H1 (cell line): ENCODE measurements at regions not wholly inside any gene's neighbourhood (a gene's known extent, or its start where the extent isn't known, plus 50 kb on each side); places are given as distances from the start of the nearest gene placed in this dataset.

ENCODE experiments used
- CTCF ChIA-PET: fragments of 300-600 bp; sonication (Branson Sonifier 250); formaldehyde crosslinking; loops from one replicate; lab custom pipeline; 2021; ENCODE audit not compliant: partially characterized antibody; lab: Charles Lee
- POLR2A ChIA-PET: fragments of 300-600 bp; sonication (Branson Sonifier 250); formaldehyde crosslinking; loops from one replicate; lab custom pipeline; 2021; ENCODE audit warnings: inconsistent platforms; ENCODE audit not compliant: partially characterized antibody; lab: Charles Lee
- DNase-seq, 2 experiments: peaks; one replicate each; pipeline versions ENCODE4 v3.0.0 to v3.0.0-alpha.2; 2010 to 2022; ENCODE audit warnings: low spot score in 2 of 2, low read depth in 1 of 2, mixed read lengths in 1 of 2
- FAIRE-seq: peaks from 2 replicates; lab custom pipeline; 2011; peaks lifted over from hg19 to GRCh38; lab: Jason Lieb, UNC
- H2AFZ ChIP-seq: 2 replicates; pipeline ENCODE4 v1.8.1; 2012; ENCODE audit warnings: low read length, inconsistent platforms
- H2AK5ac ChIP-seq: 2 replicates; pipeline ENCODE4 v1.6.1; 2013; ENCODE audit warnings: low read depth, low read length
- H2BK120ac ChIP-seq: replicated peaks from 2 replicates; pipeline ENCODE3; 2013; ENCODE audit warnings: low read depth, low read length, inconsistent platforms
- H2BK12ac ChIP-seq: 2 replicates; pipeline ENCODE4 v1.6.1; 2013; ENCODE audit warnings: low read depth, low read length
- H2BK15ac ChIP-seq: 2 replicates; pipeline ENCODE4 v1.6.1; 2013; ENCODE audit warnings: low read length
- H2BK20ac ChIP-seq: 2 replicates; pipeline ENCODE4 v1.6.1; 2013; ENCODE audit warnings: low read length
- H2BK5ac ChIP-seq: 2 replicates; pipeline ENCODE4 v1.6.1; 2013; ENCODE audit warnings: low read depth, low read length
- H3K14ac ChIP-seq: 2 replicates; pipeline ENCODE4 v1.6.1; 2013; ENCODE audit warnings: inconsistent platforms; ENCODE audit not compliant: insufficient read length
- H3K18ac ChIP-seq: 2 replicates; pipeline ENCODE4 v1.6.1; 2013; ENCODE audit warnings: low read length; ENCODE audit errors: extremely low read depth
- H3K23ac ChIP-seq: 2 replicates; pipeline ENCODE4 v1.6.1; 2013; ENCODE audit warnings: inconsistent platforms; ENCODE audit not compliant: insufficient read length
- H3K23me2 ChIP-seq: 2 replicates; pipeline ENCODE4 v1.6.1; 2013; ENCODE audit warnings: low read depth, low read length
- H3K27ac ChIP-seq: 2 replicates; pipeline ENCODE4 v1.6.1; 2011; ENCODE audit warnings: low read depth, low read length, inconsistent platforms
- H3K27me3 ChIP-seq, 4 experiments: replicated peaks in 1 of 4; 1 replicate in 1 of 4; 2 replicates in 3 of 4; pipeline versions ENCODE4 v1.6.1 to v1.8.1; 2011 to 2013; ENCODE audit warnings: low read length in 3 of 4, mild to moderate bottlenecking in 3 of 4, inconsistent platforms in 2 of 4, mixed read lengths in 2 of 4, moderate library complexity in 1 of 4; ENCODE audit not compliant: control insufficient read depth in 3 of 4, insufficient read depth in 3 of 4; ENCODE audit errors: extremely low read depth in 1 of 4
- H3K36me3 ChIP-seq, 4 experiments: 2 replicates each; pipeline versions ENCODE4 v1.6.1 to v1.8.1; 2011 to 2013; ENCODE audit warnings: mild to moderate bottlenecking in 4 of 4, low read length in 3 of 4, moderate library complexity in 2 of 4, control low read depth in 1 of 4, inconsistent platforms in 1 of 4; ENCODE audit not compliant: insufficient read depth in 4 of 4, control insufficient read depth in 2 of 4
- H3K4ac ChIP-seq: replicated peaks from 2 replicates; pipeline ENCODE3; 2013; ENCODE audit warnings: low read length, low read depth, mixed read lengths, inconsistent platforms; ENCODE audit not compliant: insufficient read length
- H3K4me1 ChIP-seq, 4 experiments: replicated peaks in 1 of 4; 1 replicate in 1 of 4; 2 replicates in 3 of 4; pipeline versions ENCODE4 v1.6.1 to v1.8.1; 2011 to 2013; ENCODE audit warnings: low read length in 3 of 4, inconsistent platforms in 2 of 4, mixed read lengths in 1 of 4; ENCODE audit not compliant: insufficient read depth in 4 of 4, control insufficient read depth in 3 of 4
- H3K4me2 ChIP-seq, 2 experiments: 2 replicates each; pipeline versions ENCODE4 v1.6.1 to v1.8.1; 2011 to 2013; ENCODE audit warnings: low read depth in 2 of 2, low read length in 2 of 2, control low read depth in 1 of 2, inconsistent platforms in 1 of 2, mild to moderate bottlenecking in 1 of 2; ENCODE audit not compliant: insufficient read depth in 1 of 2
- H3K4me3 ChIP-seq, 4 experiments: fragments of 200-600, 300-600 bp in 1 of 4; sonication (generic), shearing (Covaris generic), sonication (Bioruptor Twin) in 1 of 4; 2 replicates each; pipeline versions ENCODE4 v1.5.1 to v1.8.1; 2011 to 2016; ENCODE audit warnings: low read length in 4 of 4, low read depth in 3 of 4, control low read depth in 2 of 4, inconsistent platforms in 2 of 4, mild to moderate bottlenecking in 2 of 4, mixed read lengths in 1 of 4, moderate library complexity in 1 of 4; ENCODE audit not compliant: insufficient read depth in 2 of 4; ENCODE audit errors: extremely low read depth in 1 of 4
- H3K56ac ChIP-seq: replicated peaks from 2 replicates; pipeline ENCODE3; 2013; ENCODE audit warnings: low read depth, mild to moderate bottlenecking, mixed read lengths, low read length, inconsistent platforms; ENCODE audit not compliant: insufficient read length
- H3K79me1 ChIP-seq: 2 replicates; pipeline ENCODE4 v1.6.1; 2013; ENCODE audit warnings: low read depth, low read length, control low read depth
- H3K79me2 ChIP-seq, 2 experiments: 2 replicates each; pipeline versions ENCODE4 v1.6.1 to v1.8.1; 2012 to 2013; ENCODE audit warnings: low read length in 2 of 2, mild to moderate bottlenecking in 2 of 2, inconsistent platforms in 1 of 2; ENCODE audit not compliant: insufficient read depth in 2 of 2, control insufficient read depth in 1 of 2
- H3K9ac ChIP-seq, 4 experiments: replicated peaks in 1 of 4; 1 replicate in 1 of 4; 2 replicates in 3 of 4; pipeline versions ENCODE4 v1.6.1 to v1.8.1; 2011 to 2013; ENCODE audit warnings: low read depth in 3 of 4, low read length in 3 of 4, control low read depth in 2 of 4, mild to moderate bottlenecking in 2 of 4, moderate library complexity in 2 of 4, inconsistent platforms in 1 of 4; ENCODE audit errors: extremely low read depth in 1 of 4
- H3K9me3 ChIP-seq, 2 experiments: 2 replicates each; pipeline versions ENCODE4 v1.6.1 to v1.8.1; 2012 to 2013; ENCODE audit warnings: mild to moderate bottlenecking in 2 of 2, moderate library complexity in 2 of 2, control low read depth in 1 of 2, inconsistent platforms in 1 of 2, low read depth in 1 of 2, low read length in 1 of 2, mixed read lengths in 1 of 2; ENCODE audit not compliant: insufficient read depth in 2 of 2
- H4K20me1 ChIP-seq, 2 experiments: replicated peaks in 1 of 2; 2 replicates each; pipeline versions ENCODE3 to v1.8.1; 2011 to 2013; ENCODE audit warnings: inconsistent platforms in 2 of 2, low read length in 2 of 2, mild to moderate bottlenecking in 1 of 2; ENCODE audit not compliant: insufficient read depth in 2 of 2, control insufficient read depth in 1 of 2
- H4K5ac ChIP-seq: 2 replicates; pipeline ENCODE4 v1.6.1; 2013; ENCODE audit warnings: low read length, low read depth, mixed read lengths, inconsistent platforms; ENCODE audit not compliant: insufficient read length
- H4K8ac ChIP-seq: 2 replicates; pipeline ENCODE4 v1.8.0; 2013; ENCODE audit warnings: mild to moderate bottlenecking, moderate library complexity, low read length, inconsistent platforms; ENCODE audit not compliant: insufficient read depth; ENCODE audit errors: extremely low read depth
- H4K91ac ChIP-seq: replicated peaks from 2 replicates; pipeline ENCODE3; 2013; ENCODE audit warnings: low read length, mixed read lengths, inconsistent platforms; ENCODE audit not compliant: insufficient read length
- ATF2 ChIP-seq: IDR thresholded peaks from 2 replicates; pipeline ENCODE4 v1.6.1; 2012; ENCODE audit warnings: low read length, inconsistent platforms
- CBX5 ChIP-seq: fragments of 300-800, 300-1000 bp; sonication (generic); IDR thresholded peaks from 2 replicates; pipeline ENCODE4 v1.7.1; 2016; ENCODE audit warnings: antibody characterized with exemption, low read length, low read depth
- CHD1 ChIP-seq: IDR thresholded peaks from 2 replicates; pipeline ENCODE4 v1.6.1; 2012; ENCODE audit warnings: low read depth, low read length, improper control_type of control experiment
- FOSL1 ChIP-seq: IDR thresholded peaks from 2 replicates; pipeline ENCODE4 v1.6.1; 2011; ENCODE audit warnings: mild to moderate bottlenecking, low read depth, low read length, moderate library complexity; ENCODE audit not compliant: insufficient read depth
- KDM1A ChIP-seq: fragments of 200-600, 300-600 bp; sonication (generic); IDR thresholded peaks from 2 replicates; pipeline ENCODE4 v1.7.1; 2016; ENCODE audit warnings: mild to moderate bottlenecking, low read length, borderline replicate concordance
- MAX ChIP-seq: IDR thresholded peaks from 2 replicates; pipeline ENCODE4 v1.6.1; 2012; ENCODE audit warnings: inconsistent platforms
- NRF1 ChIP-seq: IDR thresholded peaks from 2 replicates; pipeline ENCODE4 v1.6.1; 2011; ENCODE audit warnings: mild to moderate bottlenecking, low read depth, low read length, improper control_type of control experiment
- RFX5 ChIP-seq: IDR thresholded peaks from 2 replicates; pipeline ENCODE4 v1.6.1; 2011; ENCODE audit warnings: low read depth, low read length, improper control_type of control experiment, borderline replicate concordance
- RNF2 ChIP-seq: fragments of 200-900, 300-1000 bp; sonication (generic); IDR thresholded peaks from 2 replicates; pipeline ENCODE4 v1.7.1; 2016; ENCODE audit warnings: borderline replicate concordance, low read depth, mild to moderate bottlenecking, antibody characterized with exemption, low read length; ENCODE audit not compliant: poor library complexity, severe bottlenecking; ENCODE audit errors: missing control alignments
- SIN3A ChIP-seq, 2 experiments: IDR thresholded peaks in 1 of 2; conservative IDR thresholded peaks in 1 of 2; 2 replicates each; pipeline ENCODE4 v1.6.1; 2011 to 2012; ENCODE audit warnings: low read length in 2 of 2, improper control_type of control experiment in 1 of 2, low read depth in 1 of 2, mild to moderate bottlenecking in 1 of 2
- SP2 ChIP-seq: IDR thresholded peaks from 2 replicates; pipeline ENCODE4 v1.6.1; 2012; ENCODE audit warnings: mild to moderate bottlenecking, low read length, inconsistent platforms
- ZNF274 ChIP-seq: IDR thresholded peaks from 2 replicates; pipeline ENCODE4 v1.7.0; 2012; ENCODE audit warnings: low read length, borderline replicate concordance; ENCODE audit errors: extremely low read depth
- WGBS, 2 experiments: shearing (Covaris generic) in 1 of 2; methylation state at CpG; one replicate each; pipeline versions ENCODE4 v1.1.6 to v1.1.7; 2013 to 2015; ENCODE audit warnings: low lambda C conversion rate in 2 of 2, mixed read lengths in 2 of 2, inconsistent platforms in 1 of 2, low coverage in 1 of 2, missing lambda C conversion rate in 1 of 2; ENCODE audit not compliant: insufficient replicate concordance in 2 of 2, insufficient coverage in 1 of 2, insufficient read length in 1 of 2; ENCODE audit errors: extremely low coverage in 1 of 2, missing lambda C conversion rate in 1 of 2; 5-methylcytosine and 5-hydroxymethylcytosine counted together

- H3K18ac ChIP-seq, result no peak overlapping the region
- H2BK12ac ChIP-seq, result no peak overlapping the region
- no peaks in the 10 kb centered on the region for H3K36me3 ChIP-seq
- H3K23ac ChIP-seq, result no peak overlapping the region
- no peak overlapping the region for H3K56ac ChIP-seq
- H3K14ac ChIP-seq, result no peak overlapping the region
- POLR2A ChIA-PET, result no interaction called here
- H3K4me1 ChIP-seq, result peaks cover 3 to 11% (median 5%) of the 10 kb centered on the region in 4 experiments; a peak in 5 of 7 replicates
- no peak overlapping the region for H2AFZ ChIP-seq
- H4K5ac ChIP-seq, result no peak overlapping the region
- no peak overlapping the region for H4K8ac ChIP-seq
- no peak for FAIRE-seq
- H2BK15ac ChIP-seq, result no peak overlapping the region
- H3K27me3 ChIP-seq, result no peaks in the 10 kb centered on the region
- no peak overlapping the region for H3K4me3 ChIP-seq
- 90% methylated on average over 3 of the region's 3 CpGs; no CpG with 5 or more reads in 1 of the 2 experiments for WGBS, 2 experiments
- H3K4me2 ChIP-seq, result no peak overlapping the region
- no peaks in the 10 kb centered on the region for H3K23me2 ChIP-seq
- H4K91ac ChIP-seq, result no peak overlapping the region
- no peak overlapping the region for H2AK5ac ChIP-seq
- no peak overlapping the region for H3K9ac ChIP-seq
- DNase-seq, result no peak
- H3K9me3 ChIP-seq, result no peaks in the 10 kb centered on the region
- no peak overlapping the region for H2BK5ac ChIP-seq
- H2BK120ac ChIP-seq, result no peak overlapping the region
- CTCF ChIA-PET, result interaction anchor here (0.7 kb wide), 1 partner anchor 19 kb away, joined by 3 read pairs; no protein-coding TSS in a partner anchor
- H3K4ac ChIP-seq, result no peak overlapping the region
- H2BK20ac ChIP-seq, result no peak overlapping the region
- no peaks in the 10 kb centered on the region for H3K79me1 ChIP-seq
- H3K27ac ChIP-seq, result no peak overlapping the region
- no peaks in the 10 kb centered on the region for H4K20me1 ChIP-seq
- H3K79me2 ChIP-seq, result no peaks in the 10 kb centered on the region
- TF ChIP-seq SP2 (no peak), MAX (no peak), ATF2 (no peak), NRF1 (no peak), KDM1A (no peak), RFX5 (no peak), CHD1 (no peak), RNF2 (no peak), CBX5 (no peak), FOSL1 (no peak), ZNF274 (no peak), SIN3A (conservative IDR thresholded peaks at IDR 0.05 in 1 of 2, IDR thresholded peaks at IDR 0.05 in 1 of 2; ENCODE audit: low read depth in 1 of 2, low read length in 2 of 2) (no peak)
Measured at GRCh38 chr16:86667035-86667434, 88.7 kb downstream of the FOXL1 start.
